Activated CD8-positive, alpha-beta memory T cell treated with anti-CD3 and anti-CD28 coated beads for 1 hour (primary cell): ENCODE measurements at regions not wholly inside any gene's neighbourhood (a gene's known extent, or its start where the extent isn't known, plus 50 kb on each side); places are given as distances from the start of the nearest gene placed in this dataset.

Experiments
- DNase-seq, 2 donors: peaks; one replicate each; pipeline ENCODE4 v3.0.0-alpha.2; 2020; ENCODE audit warnings: low read depth in 1 of 2; ENCODE audit errors: extremely low read depth in 1 of 2

GRCh38 chr4:138964716-138965426, 50.7 kb upstream of the NOCT start:
- DNase-seq = no peak

- DNase-seq = no peak
Measured at GRCh38 chr4:138963412-138963811, 52.2 kb upstream of the NOCT start.

DNA sequence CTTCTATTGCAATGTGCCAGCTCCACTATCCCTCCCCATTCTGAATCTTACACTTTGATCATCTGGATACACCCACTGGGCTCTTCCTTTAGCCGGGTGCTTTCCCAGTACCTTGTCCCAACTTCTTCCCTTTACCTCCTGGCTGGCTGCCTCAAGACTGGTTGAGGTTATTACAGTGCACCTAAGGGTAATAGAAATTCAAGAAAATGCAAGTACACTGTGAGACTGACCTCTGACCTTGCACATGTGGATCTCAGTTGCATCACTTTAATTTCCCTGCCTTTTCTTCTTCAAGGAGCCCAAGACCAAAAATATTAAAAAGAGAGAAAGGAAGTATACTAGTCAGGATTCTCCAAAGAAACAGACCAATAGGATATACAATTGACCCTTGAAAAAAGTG, 53.9 kb upstream of the NOCT start:
- DNase-seq = no peak

- DNase-seq = no peak
Measured at GRCh38 chr4:138961129-138961528, 54.5 kb upstream of the NOCT start.

DNA sequence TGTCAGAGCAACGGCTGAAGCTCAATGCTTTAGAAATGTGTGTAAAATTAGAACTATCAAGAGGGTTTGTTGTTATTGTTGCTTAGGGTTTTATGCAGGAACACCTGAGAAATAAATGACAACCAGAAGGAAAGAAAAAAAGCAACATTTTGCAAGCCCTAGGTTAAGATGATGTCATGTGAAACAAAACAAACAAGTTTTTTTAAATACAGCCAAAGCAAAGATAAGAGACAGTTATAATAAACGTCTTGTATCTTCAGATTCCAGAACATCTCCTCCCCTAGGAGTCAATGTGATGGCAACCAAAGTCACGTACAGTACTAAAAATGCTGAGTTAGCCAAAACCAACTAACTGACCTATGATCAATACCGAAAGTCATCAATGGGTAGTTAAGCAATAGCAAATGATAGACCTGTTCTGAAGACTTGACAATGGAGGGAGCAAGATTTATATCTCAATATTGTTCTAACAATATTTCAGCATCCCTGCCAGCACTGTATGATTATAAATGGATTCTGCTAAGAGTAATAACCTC, 55.3 kb upstream of the NOCT start:
- DNase-seq = no peak

DNA sequence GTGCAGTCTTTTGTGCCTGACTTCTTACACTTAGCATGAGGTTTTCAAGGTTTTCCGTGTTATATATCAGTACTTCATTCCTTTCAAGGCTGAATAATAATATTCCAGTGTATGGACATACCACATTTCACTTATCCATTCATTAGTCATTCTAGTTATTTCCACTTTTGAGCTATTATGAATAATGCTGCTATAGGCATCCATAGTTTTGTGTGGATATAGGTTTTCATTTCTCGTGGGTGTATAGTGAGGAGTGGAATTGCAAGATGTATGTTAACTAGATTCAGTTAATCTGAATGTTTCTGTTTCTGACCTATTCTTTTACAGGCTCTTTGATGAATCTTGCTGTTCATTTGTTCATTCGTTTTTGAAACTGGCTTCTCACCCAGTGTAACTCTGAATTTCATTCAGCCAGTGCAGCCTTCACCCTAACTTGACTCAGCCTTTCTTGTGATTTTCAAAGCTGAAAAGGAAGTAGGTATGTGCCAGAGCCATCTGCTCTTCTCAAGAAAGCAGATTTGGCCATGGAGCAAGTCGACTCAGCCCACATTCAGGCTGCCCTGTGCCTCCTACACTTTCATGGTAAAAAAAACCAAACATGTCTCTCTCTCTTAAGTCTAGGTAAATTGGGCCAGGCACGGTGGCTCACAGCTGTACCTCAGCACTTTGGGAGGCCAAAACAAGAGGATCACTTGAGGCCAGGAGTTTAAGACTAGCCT, 56.3 kb upstream of the NOCT start:
- DNase-seq = no peak

GRCh38 chr4:138958519-138958918, 57.1 kb upstream of the NOCT start:
- no peak for DNase-seq

- no peak for DNase-seq
Measured at GRCh38 chr4:138957302-138957701, 58.3 kb upstream of the NOCT start.

- DNase-seq = no peak
Measured at GRCh38 chr4:138954428-138954827, 61.2 kb upstream of the NOCT start.

GRCh38 chr4:138953961-138954371, 61.6 kb upstream of the NOCT start:
- no peak for DNase-seq

GRCh38 chr4:138952411-138952810, 63.2 kb upstream of the NOCT start:
- no peak for DNase-seq

DNA sequence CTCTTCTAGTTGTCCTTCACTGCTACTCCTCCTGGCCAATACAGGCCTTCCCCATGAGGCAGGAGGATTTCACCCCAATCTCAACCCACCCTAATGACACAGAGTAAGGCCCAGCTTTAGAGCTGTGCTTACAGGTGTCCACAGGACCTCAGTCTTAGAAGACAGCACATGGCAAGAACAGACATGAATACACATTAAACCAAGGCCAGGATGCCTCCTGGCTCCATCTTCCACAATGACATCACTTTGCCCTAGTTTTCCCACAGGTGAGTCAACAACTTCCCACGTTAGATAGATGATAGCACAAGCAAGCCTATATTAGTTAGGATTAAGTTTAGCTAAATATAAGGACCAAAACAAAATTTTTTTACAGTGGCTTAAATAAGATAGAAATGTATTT, 63.8 kb upstream of the NOCT start:
- DNase-seq = no peak

DNA sequence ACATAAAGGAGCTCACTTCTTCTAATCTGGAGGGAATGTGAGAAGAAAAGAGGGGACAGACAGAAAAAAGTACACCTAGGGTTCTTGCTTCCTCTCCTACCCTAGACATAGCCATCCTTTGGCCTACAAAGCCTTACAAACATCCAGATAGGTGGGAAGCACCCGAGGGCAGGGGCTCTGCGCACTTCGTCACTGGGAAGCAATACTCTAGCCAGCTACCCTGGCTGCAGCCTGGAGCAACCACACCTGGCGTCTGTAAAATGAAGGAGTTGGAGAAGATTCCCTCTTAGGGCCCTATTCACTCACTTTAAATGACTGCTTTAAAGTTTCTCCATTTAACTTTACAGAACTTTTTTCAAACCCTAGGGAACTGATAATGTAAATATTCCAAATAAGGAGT, 65.7 kb upstream of the NOCT start:
- DNase-seq = no peak

DNA sequence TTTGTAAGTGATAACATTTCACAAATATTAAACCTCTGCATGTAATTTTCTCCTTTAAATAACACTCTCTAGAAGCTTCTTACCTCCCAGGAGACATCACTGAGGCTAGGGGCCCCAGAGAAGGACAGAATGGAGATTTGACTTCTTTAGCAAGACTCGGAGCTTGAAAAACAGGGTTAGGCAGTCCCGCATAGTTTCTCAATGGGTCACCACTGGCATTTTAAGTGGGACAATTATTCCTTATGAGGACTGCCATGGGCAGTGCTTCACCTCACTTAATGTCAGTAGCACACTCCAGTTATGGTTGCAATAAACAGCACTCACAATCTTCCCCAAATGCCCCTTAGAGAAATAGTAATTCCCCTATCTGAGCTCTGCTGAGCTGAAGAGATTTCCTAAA, 66.7 kb upstream of the NOCT start:
- no peak for DNase-seq

GRCh38 chr4:138946306-138946705, 69.3 kb upstream of the NOCT start:
- DNase-seq = no peak

DNA sequence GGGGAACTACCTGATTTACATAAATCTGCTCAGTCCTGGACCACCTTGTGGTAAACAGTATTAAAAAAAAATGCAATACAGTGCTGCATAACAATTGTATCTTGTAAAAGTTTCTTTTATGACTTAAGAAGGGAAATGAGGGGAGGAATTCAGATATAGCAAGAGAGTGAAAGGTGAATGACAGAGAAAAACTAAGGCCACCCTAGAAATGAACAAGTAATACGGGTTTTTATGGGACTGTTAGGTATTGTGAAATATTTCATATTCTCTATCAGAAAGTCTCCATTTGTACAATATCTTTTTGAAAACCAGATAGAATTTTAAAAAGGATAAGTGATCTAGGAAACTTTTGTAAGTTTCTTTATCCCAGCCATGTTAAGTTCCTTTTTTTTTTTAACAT, 69.7 kb upstream of the NOCT start:
- no peak for DNase-seq

- DNase-seq = no peak
Measured at GRCh38 chr4:138945401-138945800, 70.2 kb upstream of the NOCT start.

- DNase-seq = no peak
Measured at GRCh38 chr4:138943893-138944292, 71.7 kb upstream of the NOCT start.

GRCh38 chr4:138941037-138941436, 74.5 kb upstream of the NOCT start:
- no peak for DNase-seq

DNA sequence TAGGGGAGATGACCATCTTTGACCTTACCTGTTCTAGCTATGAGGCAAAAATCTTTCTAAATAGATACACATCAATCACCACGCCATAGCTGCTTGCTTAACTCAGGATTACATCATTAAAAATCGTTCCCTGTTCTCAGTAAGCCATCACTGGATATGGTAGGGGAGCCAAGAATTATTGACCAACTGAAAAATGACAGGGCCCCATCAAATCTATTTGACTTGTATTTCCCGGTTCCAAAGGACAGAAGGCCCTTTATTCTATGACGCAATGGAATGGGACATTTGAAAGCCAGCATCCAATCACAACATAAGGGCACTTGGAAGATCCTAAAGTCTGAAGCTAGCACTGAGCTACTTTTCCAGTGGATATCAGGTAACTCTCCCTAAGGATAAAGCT, 75.6 kb upstream of the NOCT start:
- no peak for DNase-seq

DNA sequence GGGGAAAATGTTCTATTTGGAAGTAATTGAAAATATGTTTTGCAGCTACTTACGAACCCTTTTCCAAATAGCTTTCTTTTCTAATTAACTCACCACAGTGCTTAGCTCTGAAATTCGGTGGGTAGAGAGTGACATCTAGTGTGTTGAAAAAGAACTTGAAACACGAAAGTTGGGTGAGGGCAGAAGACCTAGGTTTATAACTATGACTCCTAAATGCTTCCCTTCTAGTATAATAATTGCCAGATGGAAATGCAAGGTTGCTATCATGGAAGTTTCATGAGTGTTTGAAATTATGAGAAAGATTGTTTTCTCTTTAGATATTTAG, 77.3 kb upstream of the NOCT start:
- DNase-seq = no peak

- no peak for DNase-seq
Measured at GRCh38 chr4:138935135-138935807, 80.3 kb upstream of the NOCT start.
